Keratinocyte (primary cell): ENCODE measurements at regions not wholly inside any gene's neighbourhood (a gene's known extent, or its start where the extent isn't known, plus 50 kb on each side); places are given as distances from the start of the nearest gene placed in this dataset.

Experiments
- DNase-seq: peaks from one replicate; pipeline ENCODE4 v3.0.0-alpha.2; 2011; ENCODE audit warnings: low read depth, missing footprints, low spot score
- FAIRE-seq: peaks from 2 replicates; lab custom pipeline; 2011; peaks lifted over from hg19 to GRCh38; lab: Jason Lieb, UNC
- H2AFZ ChIP-seq: 2 replicates; pipeline ENCODE4 v1.6.0; 2012; ENCODE audit warnings: low read length, control low read depth, inconsistent platforms; ENCODE audit not compliant: control insufficient read depth
- H3K27ac ChIP-seq: 2 replicates; pipeline ENCODE4 v1.5.1; 2011; ENCODE audit warnings: low read length; ENCODE audit not compliant: control insufficient read depth, insufficient read depth
- H3K27me3 ChIP-seq: 3 replicates; pipeline ENCODE4 v1.6.0; 2011; ENCODE audit warnings: low read length; ENCODE audit not compliant: control insufficient read depth, insufficient read depth; ENCODE audit errors: extremely low read depth
- H3K36me3 ChIP-seq, 2 experiments: 2 replicates in 1 of 2; 3 replicates in 1 of 2; pipeline ENCODE4 v1.5.1; 2011; ENCODE audit warnings: low read length in 2 of 2, mild to moderate bottlenecking in 1 of 2; ENCODE audit not compliant: control insufficient read depth in 2 of 2, insufficient read depth in 2 of 2; ENCODE audit errors: extremely low read depth in 1 of 2
- H3K4me1 ChIP-seq: 3 replicates; pipeline ENCODE4 v1.5.1; 2011; ENCODE audit warnings: low read length; ENCODE audit not compliant: control insufficient read depth, insufficient read depth; ENCODE audit errors: extremely low read depth
- H3K4me2 ChIP-seq: 3 replicates; pipeline ENCODE4 v1.6.0; 2011; ENCODE audit warnings: low read depth, low read length; ENCODE audit not compliant: control insufficient read depth, insufficient read depth; ENCODE audit errors: extremely low read depth
- H3K4me3 ChIP-seq, 3 experiments: fragments of 200-600 bp in 1 of 3; sonication (generic) in 1 of 3; 2 replicates in 2 of 3; 3 replicates in 1 of 3; pipeline ENCODE4 v1.5.1; 2011 to 2016; ENCODE audit warnings: low read length in 3 of 3, mild to moderate bottlenecking in 3 of 3, control low read depth in 2 of 3, inconsistent platforms in 1 of 3, low read depth in 1 of 3, mixed read lengths in 1 of 3, mixed run types in 1 of 3, moderate library complexity in 1 of 3; ENCODE audit not compliant: control insufficient read depth in 2 of 3, insufficient read depth in 2 of 3; ENCODE audit errors: extremely low read depth in 1 of 3
- H3K79me2 ChIP-seq: 2 replicates; pipeline ENCODE4 v1.6.0; 2012; ENCODE audit warnings: low read length; ENCODE audit not compliant: control insufficient read depth, insufficient read depth
- H3K9ac ChIP-seq: 3 replicates; pipeline ENCODE4 v1.6.0; 2011; ENCODE audit warnings: low read length; ENCODE audit not compliant: control insufficient read depth, insufficient read depth; ENCODE audit errors: extremely low read depth
- H3K9me1 ChIP-seq: 3 replicates; pipeline ENCODE4 v1.6.0; 2011; ENCODE audit warnings: low read length; ENCODE audit not compliant: control insufficient read depth, insufficient read depth; ENCODE audit errors: extremely low read depth
- H3K9me3 ChIP-seq: 2 replicates; pipeline ENCODE4 v1.5.1; 2012; ENCODE audit warnings: low read depth, low read length; ENCODE audit not compliant: control insufficient read depth
- H4K20me1 ChIP-seq: 3 replicates; pipeline ENCODE4 v1.6.0; 2011; ENCODE audit warnings: low read length; ENCODE audit not compliant: control insufficient read depth, insufficient read depth; ENCODE audit errors: extremely low read depth
- EZH2 ChIP-seq: IDR thresholded peaks from one replicate; pipeline ENCODE4 v1.6.1; 2012; ENCODE audit warnings: inconsistent platforms, mild to moderate bottlenecking, low read length, moderate library complexity
- dilution Hi-C: fragments of 300-500 bp; cut with MboI; formaldehyde crosslinking; loops from one replicate; pipeline ENCODE4 v1.7.0; 2020; ENCODE audit warnings: low sequenced_read_pairs; ENCODE audit not compliant: extremely low pct_ligation_motif_present
- TF ChIP-seq, protein P1 (sequence below), 3 experiments: IDR thresholded peaks in 1 of 3; conservative IDR thresholded peaks in 1 of 3; optimal IDR thresholded peaks in 1 of 3; 2 replicates in 2 of 3; 3 replicates in 1 of 3; pipeline versions ENCODE3 to v1.5.1; 2011; ENCODE audit warnings: low read length in 3 of 3, mild to moderate bottlenecking in 3 of 3, moderate library complexity in 2 of 3, control low read depth in 1 of 3, inconsistent platforms in 1 of 3; ENCODE audit not compliant: insufficient read depth in 2 of 3; ENCODE audit errors: extremely low read depth in 1 of 3

DNA sequence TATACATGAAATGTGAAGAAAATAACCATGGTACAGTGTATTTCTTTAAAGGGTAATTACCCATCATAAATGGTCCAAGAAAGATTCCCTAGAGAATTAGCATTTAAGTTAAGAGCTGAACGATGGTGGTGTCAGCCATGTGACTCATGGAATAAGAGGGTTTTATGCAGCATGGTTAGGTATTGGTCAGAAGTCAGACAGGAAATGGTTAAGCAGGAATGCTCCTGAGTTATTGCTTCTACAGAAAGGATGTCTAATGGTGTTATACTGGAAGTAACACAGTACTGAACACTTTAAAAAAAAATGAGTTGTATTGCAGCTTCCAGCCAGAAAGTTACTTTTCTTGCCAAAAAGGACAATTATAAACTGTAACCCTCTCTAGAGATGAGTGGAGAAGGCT, 72.7 kb upstream of the UBE2E3 start:
- no peaks in the 10 kb centered on the region for H4K20me1 ChIP-seq
- TF ChIP-seq, protein P1, sequence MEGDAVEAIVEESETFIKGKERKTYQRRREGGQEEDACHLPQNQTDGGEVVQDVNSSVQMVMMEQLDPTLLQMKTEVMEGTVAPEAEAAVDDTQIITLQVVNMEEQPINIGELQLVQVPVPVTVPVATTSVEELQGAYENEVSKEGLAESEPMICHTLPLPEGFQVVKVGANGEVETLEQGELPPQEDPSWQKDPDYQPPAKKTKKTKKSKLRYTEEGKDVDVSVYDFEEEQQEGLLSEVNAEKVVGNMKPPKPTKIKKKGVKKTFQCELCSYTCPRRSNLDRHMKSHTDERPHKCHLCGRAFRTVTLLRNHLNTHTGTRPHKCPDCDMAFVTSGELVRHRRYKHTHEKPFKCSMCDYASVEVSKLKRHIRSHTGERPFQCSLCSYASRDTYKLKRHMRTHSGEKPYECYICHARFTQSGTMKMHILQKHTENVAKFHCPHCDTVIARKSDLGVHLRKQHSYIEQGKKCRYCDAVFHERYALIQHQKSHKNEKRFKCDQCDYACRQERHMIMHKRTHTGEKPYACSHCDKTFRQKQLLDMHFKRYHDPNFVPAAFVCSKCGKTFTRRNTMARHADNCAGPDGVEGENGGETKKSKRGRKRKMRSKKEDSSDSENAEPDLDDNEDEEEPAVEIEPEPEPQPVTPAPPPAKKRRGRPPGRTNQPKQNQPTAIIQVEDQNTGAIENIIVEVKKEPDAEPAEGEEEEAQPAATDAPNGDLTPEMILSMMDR (optimal IDR thresholded peaks at IDR 0.05 in 1 of 3, IDR thresholded peaks at IDR 0.05 in 1 of 3, conservative IDR thresholded peaks at IDR 0.05 in 1 of 3; ENCODE audit: extremely low read depth in 1 of 3, insufficient read depth in 2 of 3, low read length in 3 of 3): no peak
- TF ChIP-seq EZH2: no peak
- H3K9me1 ChIP-seq: no peaks in the 10 kb centered on the region
- H3K4me1 ChIP-seq: peaks cover 5% of the 10 kb centered on the region
- no peak overlapping the region for H2AFZ ChIP-seq
- H3K27ac ChIP-seq: no peak overlapping the region
- no peaks in the 10 kb centered on the region for H3K27me3 ChIP-seq
- no peak overlapping the region for H3K4me3 ChIP-seq
- DNase-seq (no peak), FAIRE-seq (peak; percentile 75)
- no peaks in the 10 kb centered on the region for H3K79me2 ChIP-seq
- dilution Hi-C loops: no loop called here
- H3K4me2 ChIP-seq: no peak overlapping the region
- no peaks in the 10 kb centered on the region for H3K36me3 ChIP-seq
- no peaks in the 10 kb centered on the region for H3K9me3 ChIP-seq
- no peak overlapping the region for H3K9ac ChIP-seq

DNA sequence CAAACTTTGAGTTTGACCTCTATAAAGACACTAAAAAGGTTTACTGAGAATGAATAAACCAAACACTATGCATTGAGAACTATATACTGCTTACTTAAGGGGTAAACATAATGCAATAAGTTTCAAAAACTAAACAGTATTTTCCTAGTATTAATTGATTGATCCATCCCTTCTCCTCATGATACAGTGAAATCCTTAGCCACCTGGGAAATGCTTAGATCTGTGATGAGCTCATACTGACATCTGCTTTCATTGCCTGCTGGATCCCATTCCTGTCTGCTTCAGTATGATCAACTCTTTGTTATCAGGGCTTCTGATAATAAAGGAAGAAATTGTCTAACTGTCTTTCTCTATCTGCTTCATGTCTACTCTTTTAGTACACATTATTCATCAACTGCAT, 74.9 kb upstream of the UBE2E3 start:
- no peaks in the 10 kb centered on the region for H3K27me3 ChIP-seq
- no peak overlapping the region for H3K4me2 ChIP-seq
- H4K20me1 ChIP-seq: no peaks in the 10 kb centered on the region
- no peak overlapping the region for H3K9ac ChIP-seq
- dilution Hi-C loops: no loop called here
- H3K27ac ChIP-seq: no peak overlapping the region
- DNase-seq (no peak), FAIRE-seq (no peak)
- peaks cover 5% of the 10 kb centered on the region for H3K4me1 ChIP-seq
- H3K9me1 ChIP-seq: no peaks in the 10 kb centered on the region
- no peaks in the 10 kb centered on the region for H3K79me2 ChIP-seq
- TF ChIP-seq EZH2: no peak
- TF ChIP-seq, protein P1 (optimal IDR thresholded peaks at IDR 0.05 in 1 of 3, IDR thresholded peaks at IDR 0.05 in 1 of 3, conservative IDR thresholded peaks at IDR 0.05 in 1 of 3; ENCODE audit: extremely low read depth in 1 of 3, insufficient read depth in 2 of 3, low read length in 3 of 3): no peak
- no peaks in the 10 kb centered on the region for H3K36me3 ChIP-seq
- no peak overlapping the region for H3K4me3 ChIP-seq
- H3K9me3 ChIP-seq: no peaks in the 10 kb centered on the region
- no peak overlapping the region for H2AFZ ChIP-seq
